ENCODE measurements at regions not wholly inside any gene's neighbourhood (a gene's known extent, or its start where the extent isn't known, plus 50 kb on each side); places are given as distances from the start of the nearest gene placed in this dataset.

- no peak for DNase-seq
Observed at GRCh38 chr16:86921289-86921688, 342.9 kb downstream of the FOXL1 start.

- DNase-seq, result no peak
Observed at GRCh38 chr16:86922311-86922710, 344.0 kb downstream of the FOXL1 start.

GRCh38 chr16:86923656-86924055 is 345.3 kb downstream of the FOXL1 start:
- no peak for DNase-seq

- DNase-seq, result no peak
Observed at GRCh38 chr16:86924537-86924936, 346.2 kb downstream of the FOXL1 start.

- no peak for DNase-seq
Observed at GRCh38 chr16:86925067-86925791, 346.9 kb downstream of the FOXL1 start.

GRCh38 chr16:86926181-86927094 is 348.1 kb downstream of the FOXL1 start:
- DNase-seq, result no peak

GRCh38 chr16:86927699-86928098 is 349.4 kb downstream of the FOXL1 start:
- DNase-seq, result no peak

- DNase-seq, result no peak
Observed at GRCh38 chr16:86928523-86929011, 350.2 kb downstream of the FOXL1 start.

- DNase-seq, result no peak
Observed at GRCh38 chr16:86929057-86929871, 350.9 kb downstream of the FOXL1 start.

GRCh38 chr16:86930001-86930400 is 351.7 kb downstream of the FOXL1 start:
- no peak for DNase-seq

- DNase-seq, result no peak
Observed at GRCh38 chr16:86930663-86931373, 352.5 kb downstream of the FOXL1 start.

GRCh38 chr16:86931410-86931941 is 353.1 kb downstream of the FOXL1 start:
- no peak for DNase-seq

- DNase-seq, result no peak
Observed at GRCh38 chr16:86932130-86932982, 354.0 kb downstream of the FOXL1 start.

- no peak for DNase-seq
Observed at GRCh38 chr16:86934581-86935375, 356.4 kb downstream of the FOXL1 start.

GRCh38 chr16:86939609-86940008 is 361.3 kb downstream of the FOXL1 start:
- DNase-seq, result no peak

- DNase-seq, result no peak
Observed at GRCh38 chr16:86941731-86942130, 363.4 kb downstream of the FOXL1 start.

- DNase-seq, result no peak
Observed at GRCh38 chr16:86942151-86943051, 364.1 kb downstream of the FOXL1 start.

- DNase-seq, result no peak
Observed at GRCh38 chr16:86945166-86945900, 367.0 kb downstream of the FOXL1 start.

Measured in suppressor macrophage treated with lipopolysaccharide for 4 hours (primary cell).